Adrenal gland (tissue), 9 donors: ENCODE measurements at regions not wholly inside any gene's neighbourhood (a gene's known extent, or its start where the extent isn't known, plus 50 kb on each side); places are given as distances from the start of the nearest gene placed in this dataset.

Experiments used
- DNase-seq, 7 donors: peaks; one replicate each; pipeline ENCODE4 v3.0.0-alpha.2; 2019 to 2020
- H3K27ac ChIP-seq, 5 donors: fragments of 200-600 bp; sonication (generic) in 4 of 5; 1 replicate in 3 of 5; 2 replicates in 2 of 5; pipeline versions ENCODE4 v1.5.1 to v1.8.0; 2016 to 2020; ENCODE audit warnings: mild to moderate bottlenecking in 1 of 5
- H3K27me3 ChIP-seq: fragments of 200-600 bp; 2 replicates; pipeline ENCODE4 v1.8.0; 2021
- H3K36me3 ChIP-seq, 2 donors: fragments of 200-600 bp; replicated peaks in 1 of 2; 1 replicate in 1 of 2; 2 replicates in 1 of 2; pipeline versions ENCODE4 v1.5.1 to v1.8.0; 2018 to 2022
- H3K4me1 ChIP-seq, 2 donors: fragments of 200-600 bp; replicated peaks in 1 of 2; 1 replicate in 1 of 2; 2 replicates in 1 of 2; pipeline versions ENCODE4 v1.5.1 to v1.8.0; 2018 to 2021
- H3K4me3 ChIP-seq, 4 donors: fragments of 200-600 bp; sonication (generic) in 3 of 4; one replicate each; pipeline ENCODE4 v1.5.1; 2016 to 2018
- H3K9me3 ChIP-seq, 3 donors: fragments of 200-600 bp; sonication (generic) in 1 of 3; replicated peaks in 1 of 3; 1 replicate in 2 of 3; 2 replicates in 1 of 3; pipeline versions ENCODE4 v1.5.1 to v1.8.0; 2016 to 2021
- POLR2A ChIP-seq, 2 donors: fragments of 450-650 bp; IDR thresholded peaks; one replicate each; pipeline ENCODE4 v1.6.1; 2017; ENCODE audit warnings: antibody characterized with exemption in 2 of 2, mild to moderate bottlenecking in 2 of 2, moderate library complexity in 1 of 2
- WGBS, 4 donors: extraction: QIAGEN DNeasy Blood & Tissue Kit in 2 of 4; methylation state at CpG; one replicate each; pipeline versions ENCODE4 v1.1.5 to v1.1.7; 2013 to 2017; 5-methylcytosine and 5-hydroxymethylcytosine counted together
- intact Hi-C, 2 donors: fragments of 100-400 bp; cut with DNase I; formaldehyde crosslinking; loops; one replicate each; pipeline versions ENCODE4 v1.14.1 to v1.15.0; 2022 to 2023
- TF ChIP-seq, protein P1 (sequence below), 6 experiments: fragments of 450-650 bp in 4 of 6; fragments of 200-600 bp in 2 of 6; sonication (generic) in 1 of 6; IDR thresholded peaks; 1 replicate in 5 of 6; 2 replicates in 1 of 6; pipeline versions ENCODE4 v1.5.1 to v1.8.0; 2016 to 2021; ENCODE audit warnings: antibody characterized with exemption in 6 of 6, mild to moderate bottlenecking in 2 of 6, moderate library complexity in 1 of 6
- donor health status: healthy with polysubstance abuse.
- donor health status: Bipolar disorder and iron deficiency.
- donor health status: DM: yes; HTN: yes; CAD: no.
- donor health status: DM: no; HTN: no; CAD: no.
- donor health status: DM: no; HTN: no; CAD: no.

DNA sequence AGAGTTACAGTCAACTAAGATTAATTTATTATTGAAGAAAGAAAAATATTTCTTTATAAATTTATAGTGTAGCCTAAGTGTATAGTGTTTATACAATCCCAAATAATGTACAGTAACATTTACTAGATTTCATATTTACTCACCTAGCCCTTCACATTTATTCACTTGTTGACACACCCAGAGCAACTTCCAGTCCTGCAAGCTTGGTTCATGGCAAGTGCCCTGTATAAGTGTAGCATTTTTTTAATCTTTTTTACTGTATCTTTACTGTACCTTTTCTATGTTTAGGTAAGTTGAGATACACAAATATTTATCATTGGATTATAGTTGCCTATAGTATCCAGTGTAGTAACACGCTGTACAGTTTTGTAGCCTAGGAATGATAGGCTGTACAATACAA is 119.9 kb downstream of the SPATA31D1 start:
- intact Hi-C loops, result no loop called here
- Histone ChIP-seq H3K9me3 (no peaks in the 10 kb centered on the region), H3K36me3 (no peaks in the 10 kb centered on the region), H3K4me3 (no peak overlapping the region), H3K27me3 (no peaks in the 10 kb centered on the region), H3K27ac (no peak overlapping the region), H3K4me1 (no peaks in the 10 kb centered on the region)
- WGBS, 4 donors, result 93 to 100% (median 96%) methylated on average over 1 of the region's 1 CpG
- no peak for DNase-seq
- no peak for TF ChIP-seq POLR2A (IDR thresholded peaks at IDR 0.05)
- TF ChIP-seq, protein P1, sequence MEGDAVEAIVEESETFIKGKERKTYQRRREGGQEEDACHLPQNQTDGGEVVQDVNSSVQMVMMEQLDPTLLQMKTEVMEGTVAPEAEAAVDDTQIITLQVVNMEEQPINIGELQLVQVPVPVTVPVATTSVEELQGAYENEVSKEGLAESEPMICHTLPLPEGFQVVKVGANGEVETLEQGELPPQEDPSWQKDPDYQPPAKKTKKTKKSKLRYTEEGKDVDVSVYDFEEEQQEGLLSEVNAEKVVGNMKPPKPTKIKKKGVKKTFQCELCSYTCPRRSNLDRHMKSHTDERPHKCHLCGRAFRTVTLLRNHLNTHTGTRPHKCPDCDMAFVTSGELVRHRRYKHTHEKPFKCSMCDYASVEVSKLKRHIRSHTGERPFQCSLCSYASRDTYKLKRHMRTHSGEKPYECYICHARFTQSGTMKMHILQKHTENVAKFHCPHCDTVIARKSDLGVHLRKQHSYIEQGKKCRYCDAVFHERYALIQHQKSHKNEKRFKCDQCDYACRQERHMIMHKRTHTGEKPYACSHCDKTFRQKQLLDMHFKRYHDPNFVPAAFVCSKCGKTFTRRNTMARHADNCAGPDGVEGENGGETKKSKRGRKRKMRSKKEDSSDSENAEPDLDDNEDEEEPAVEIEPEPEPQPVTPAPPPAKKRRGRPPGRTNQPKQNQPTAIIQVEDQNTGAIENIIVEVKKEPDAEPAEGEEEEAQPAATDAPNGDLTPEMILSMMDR (IDR thresholded peaks at IDR 0.05), result no peak

DNA sequence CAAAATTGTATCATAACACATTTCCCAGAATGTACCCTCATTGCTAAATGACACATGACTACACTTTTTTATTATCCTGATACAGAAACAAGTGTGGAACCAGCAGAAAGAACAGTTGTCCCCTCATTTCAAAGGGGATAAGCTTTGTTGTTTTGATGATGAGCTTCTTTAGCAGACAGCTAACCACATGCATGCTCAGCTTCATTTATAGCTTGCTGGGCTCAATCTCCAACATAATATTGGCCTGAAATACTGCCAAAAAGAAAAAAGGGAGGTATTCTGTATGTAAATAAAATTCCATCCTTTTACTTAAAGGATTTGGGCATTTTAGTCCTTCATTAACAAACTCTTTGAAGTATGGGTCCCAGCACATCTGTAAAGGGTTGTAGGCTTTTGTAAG is 120.4 kb downstream of the SPATA31D1 start:
- Histone ChIP-seq H3K27me3 (no peaks in the 10 kb centered on the region), H3K27ac (no peak overlapping the region), H3K4me3 (no peak overlapping the region), H3K9me3 (no peaks in the 10 kb centered on the region), H3K4me1 (no peaks in the 10 kb centered on the region), H3K36me3 (no peaks in the 10 kb centered on the region)
- intact Hi-C loops, result no loop called here
- no peak for DNase-seq
- TF ChIP-seq, protein P1 (IDR thresholded peaks at IDR 0.05), result no peak
- no peak for TF ChIP-seq POLR2A (IDR thresholded peaks at IDR 0.05)

GRCh38 chr9:82109626-82110025 is 121.1 kb downstream of the SPATA31D1 start:
- Histone ChIP-seq H3K4me3 (no peak overlapping the region), H3K9me3 (no peaks in the 10 kb centered on the region), H3K27ac (no peak overlapping the region), H3K27me3 (no peaks in the 10 kb centered on the region), H3K4me1 (no peaks in the 10 kb centered on the region), H3K36me3 (no peaks in the 10 kb centered on the region)
- intact Hi-C loops, result no loop called here
- DNase-seq, result no peak
- TF ChIP-seq, protein P1 (IDR thresholded peaks at IDR 0.05), result no peak
- no peak for TF ChIP-seq POLR2A (IDR thresholded peaks at IDR 0.05)

DNA sequence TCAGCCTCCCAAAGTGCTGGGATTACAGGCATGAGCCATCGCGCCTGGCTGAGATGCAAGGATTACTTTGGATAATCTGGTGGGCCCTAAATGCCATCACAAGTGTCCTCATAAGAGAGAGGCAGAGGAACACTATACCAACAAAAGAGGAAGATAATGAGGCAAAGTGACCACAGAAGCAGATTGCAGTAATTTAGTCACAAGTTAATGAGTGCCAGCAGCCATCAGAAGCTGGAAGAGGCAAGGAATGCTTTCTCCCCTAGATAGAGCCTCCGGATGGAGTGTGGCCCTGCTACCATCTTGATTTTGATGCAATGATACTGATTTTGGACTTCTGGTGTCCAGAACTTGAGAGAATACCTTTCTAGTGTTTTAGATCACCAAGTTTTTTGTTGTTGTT is 122.3 kb downstream of the SPATA31D1 start:
- no peak overlapping the region for H3K27ac ChIP-seq
- no peak overlapping the region for H3K4me3 ChIP-seq
- WGBS, 4 donors, result 89 to 96% (median 93%) methylated on average over 3 of the region's 3 CpGs
- no peak for DNase-seq
- intact Hi-C loops, result no loop called here
- TF ChIP-seq, protein P1 (IDR thresholded peaks at IDR 0.05), result no peak
- no peak for TF ChIP-seq POLR2A (IDR thresholded peaks at IDR 0.05)
- H3K36me3 ChIP-seq, result no peaks in the 10 kb centered on the region
- no peaks in the 10 kb centered on the region for H3K27me3 ChIP-seq
- no peaks in the 10 kb centered on the region for H3K4me1 ChIP-seq
- H3K9me3 ChIP-seq, result no peaks in the 10 kb centered on the region
